OCI-LY1 (cell line): ENCODE measurements at regions not wholly inside any gene's neighbourhood (a gene's known extent, or its start where the extent isn't known, plus 50 kb on each side); places are given as distances from the start of the nearest gene placed in this dataset.

Source experiments
- H2AFZ ChIP-seq: fragments of 200-600 bp; sonication (generic), shearing (Covaris generic); 2 replicates; pipeline ENCODE4 v1.6.0; 2014; ENCODE audit warnings: antibody characterized with exemption, mild to moderate bottlenecking, low read length
- H3F3A ChIP-seq: fragments of 200-600 bp; sonication (generic), shearing (Covaris generic); 2 replicates; pipeline ENCODE4 v1.6.0; 2014; ENCODE audit warnings: mild to moderate bottlenecking, antibody characterized with exemption, low read length, moderate library complexity; ENCODE audit not compliant: insufficient read depth
- H3K27ac ChIP-seq: fragments of 200-600 bp; sonication (generic); 2 replicates; pipeline ENCODE4 v1.5.1; 2014; ENCODE audit warnings: low read length, mixed run types, mild to moderate bottlenecking, low read depth; ENCODE audit not compliant: poor library complexity, severe bottlenecking
- H3K27me3 ChIP-seq: fragments of 200-600 bp; sonication (generic); 2 replicates; pipeline ENCODE4 v1.6.0; 2014; ENCODE audit warnings: antibody characterized with exemption, mild to moderate bottlenecking, low read length, moderate library complexity; ENCODE audit not compliant: insufficient read depth
- H3K36me3 ChIP-seq: fragments of 200-600 bp; sonication (generic); 2 replicates; pipeline ENCODE4 v1.6.1; 2014; ENCODE audit warnings: mild to moderate bottlenecking, antibody characterized with exemption, low read length, moderate library complexity, mixed read lengths; ENCODE audit not compliant: insufficient read depth
- H3K4me1 ChIP-seq: fragments of 200-600 bp; sonication (generic); 2 replicates; pipeline ENCODE4 v1.5.1; 2014; ENCODE audit warnings: mild to moderate bottlenecking, low read length, moderate library complexity; ENCODE audit not compliant: insufficient read depth, severe bottlenecking
- H3K4me2 ChIP-seq: fragments of 200-600 bp; sonication (generic), shearing (Covaris generic); 2 replicates; pipeline ENCODE4 v1.6.1; 2014; ENCODE audit warnings: low read length
- H3K4me3 ChIP-seq: fragments of 200-600 bp; sonication (generic); 2 replicates; pipeline ENCODE4 v1.5.1; 2014; ENCODE audit warnings: low read length, low read depth, mild to moderate bottlenecking, mixed read lengths; ENCODE audit not compliant: poor library complexity, severe bottlenecking
- H3K79me2 ChIP-seq: fragments of 200-600 bp; shearing (Covaris generic); 2 replicates; pipeline ENCODE4 v1.6.1; 2016; ENCODE audit warnings: mixed run types, low read length, mixed read lengths; ENCODE audit not compliant: insufficient read depth
- H3K9ac ChIP-seq: fragments of 200-600 bp; sonication (generic), shearing (Covaris generic); 2 replicates; pipeline ENCODE4 v1.6.1; 2014; ENCODE audit warnings: mild to moderate bottlenecking, low read length, mixed read lengths
- H3K9me2 ChIP-seq: fragments of 200-600 bp; sonication (generic), shearing (Covaris generic); 2 replicates; pipeline ENCODE4 v1.6.1; 2014; ENCODE audit warnings: low read depth, mild to moderate bottlenecking, low read length, mixed read lengths
- H3K9me3 ChIP-seq: fragments of 200-600 bp; shearing (Covaris generic); 2 replicates; pipeline ENCODE4 v1.6.1; 2014; ENCODE audit warnings: low read length, mixed read lengths
- H4K20me1 ChIP-seq: fragments of 200-600 bp; sonication (generic), shearing (Covaris generic); 2 replicates; pipeline ENCODE4 v1.6.0; 2016; ENCODE audit warnings: mild to moderate bottlenecking, low read length; ENCODE audit not compliant: insufficient read depth
- CTCF ChIP-seq: fragments of 200-600 bp; sonication (generic), shearing (Covaris generic); IDR thresholded peaks from 2 replicates; pipeline ENCODE4 v1.5.1; 2017; ENCODE audit warnings: mild to moderate bottlenecking, antibody characterized with exemption, low read length, moderate library complexity, mixed read lengths
- EZH2 ChIP-seq: fragments of 200-600 bp; sonication (generic), shearing (Covaris generic); IDR thresholded peaks from 2 replicates; pipeline ENCODE4 v1.8.0; 2017; ENCODE audit warnings: borderline replicate concordance, mixed run types, mild to moderate bottlenecking, antibody characterized with exemption, low read length, moderate library complexity, mixed read lengths

- Histone ChIP-seq H3K4me2 (no peak overlapping the region), H3K4me1 (no peaks in the 10 kb centered on the region), H3K36me3 (no peaks in the 10 kb centered on the region), H3K27me3 (no peaks in the 10 kb centered on the region), H3K9me3 (no peaks in the 10 kb centered on the region), H3K9ac (no peak overlapping the region), H3K27ac (no peak overlapping the region), H2AFZ (no peak overlapping the region), H3F3A (no peaks in the 10 kb centered on the region), H3K9me2 (no peaks in the 10 kb centered on the region), H3K79me2 (no peaks in the 10 kb centered on the region), H4K20me1 (no peaks in the 10 kb centered on the region), H3K4me3 (no peak overlapping the region)
- TF ChIP-seq CTCF = no peak
- no peak for TF ChIP-seq EZH2
These were observed 1453.4 kb downstream of the STIM2 start for GRCh38 chr4:28313729-28314713.

- H3K9me3 ChIP-seq = no peaks in the 10 kb centered on the region
- no peaks in the 10 kb centered on the region for H3F3A ChIP-seq
- no peaks in the 10 kb centered on the region for H3K79me2 ChIP-seq
- H3K9ac ChIP-seq = no peak overlapping the region
- H3K9me2 ChIP-seq = no peaks in the 10 kb centered on the region
- H3K4me3 ChIP-seq = no peak overlapping the region
- no peaks in the 10 kb centered on the region for H3K4me1 ChIP-seq
- H3K4me2 ChIP-seq = no peak overlapping the region
- H4K20me1 ChIP-seq = no peaks in the 10 kb centered on the region
- no peaks in the 10 kb centered on the region for H3K36me3 ChIP-seq
- H3K27ac ChIP-seq = no peak overlapping the region
- H3K27me3 ChIP-seq = no peaks in the 10 kb centered on the region
- TF ChIP-seq CTCF (no peak), EZH2 (no peak)
- H2AFZ ChIP-seq = no peak overlapping the region
These were observed 1456.6 kb downstream of the STIM2 start for GRCh38 chr4:28317221-28317620.

- Histone ChIP-seq H3K27me3 (no peaks in the 10 kb centered on the region), H2AFZ (no peak overlapping the region), H3K9me3 (no peaks in the 10 kb centered on the region), H3K79me2 (no peaks in the 10 kb centered on the region), H3K36me3 (no peaks in the 10 kb centered on the region), H3K9me2 (no peaks in the 10 kb centered on the region), H4K20me1 (no peaks in the 10 kb centered on the region), H3K9ac (no peak overlapping the region), H3F3A (no peaks in the 10 kb centered on the region), H3K4me1 (no peaks in the 10 kb centered on the region), H3K27ac (no peak overlapping the region), H3K4me2 (no peak overlapping the region), H3K4me3 (no peak overlapping the region)
- no peak for TF ChIP-seq CTCF
- no peak for TF ChIP-seq EZH2
These were observed 1473.6 kb downstream of the STIM2 start for GRCh38 chr4:28334249-28334648.
